ENCODE measurements at regions not wholly inside any gene's neighbourhood (a gene's known extent, or its start where the extent isn't known, plus 50 kb on each side); places are given as distances from the start of the nearest gene placed in this dataset.

GRCh38 chr10:52571018-52571417, 201.6 kb downstream of the MBL2 start:
- no peak for TF ChIP-seq RXRA (IDR thresholded peaks at IDR 0.05)
- no peak for TF ChIP-seq JUND (IDR thresholded peaks at IDR 0.05)
- TF ChIP-seq REST (IDR thresholded peaks at IDR 0.05): no peak
- no peak for TF ChIP-seq TAF1 (conservative IDR thresholded peaks at IDR 0.05)
- TF ChIP-seq YY1 (IDR thresholded peaks at IDR 0.05): no peak
- TF ChIP-seq CTCF (IDR thresholded peaks at IDR 0.05; ENCODE audit: low read depth, low read length, missing input control): no peak
- no peak for TF ChIP-seq ZBTB33 (IDR thresholded peaks at IDR 0.05)
- no peak for TF ChIP-seq SP1 (IDR thresholded peaks at IDR 0.05)
- TF ChIP-seq GABPA (IDR thresholded peaks at IDR 0.05 in 1 of 2, conservative IDR thresholded peaks at IDR 0.05 in 1 of 2): no peak
- no peak for TF ChIP-seq FOXA1 (IDR thresholded peaks at IDR 0.05)
- no peak for TF ChIP-seq MAX (IDR thresholded peaks at IDR 0.05)
- no peak for TF ChIP-seq RAD21 (IDR thresholded peaks at IDR 0.05)
- no peak for TF ChIP-seq EGR1 (IDR thresholded peaks at IDR 0.05; ENCODE audit: low read depth in 2 of 2)
- no peak for TF ChIP-seq ATF3 (IDR thresholded peaks at IDR 0.05)
